ENCODE measurements at regions not wholly inside any gene's neighbourhood (a gene's known extent, or its start where the extent isn't known, plus 50 kb on each side); places are given as distances from the start of the nearest gene placed in this dataset.

DNA sequence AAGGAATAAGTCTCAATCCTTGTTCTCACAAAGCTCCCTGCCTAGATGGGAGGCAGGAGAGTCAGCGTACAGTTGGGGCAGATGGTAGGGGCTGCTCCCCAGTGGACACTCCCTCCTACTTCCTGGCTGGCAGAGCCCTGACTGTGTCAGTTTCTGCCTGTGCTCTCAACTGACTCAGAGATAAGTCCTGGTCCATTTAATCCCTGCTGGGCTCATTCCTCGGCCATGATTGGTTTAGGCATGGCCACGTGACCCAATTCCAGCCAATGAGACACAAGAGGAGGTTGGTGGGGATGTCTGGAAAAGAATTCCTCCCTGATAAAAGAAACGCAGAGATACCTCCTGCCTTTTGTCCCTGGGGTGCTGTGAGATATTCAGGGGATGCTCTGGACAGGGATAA lies 118.1 kb upstream of the SLC6A11 start:
- FAIRE-seq, result no peak
- TF ChIP-seq CTCF (IDR thresholded peaks at IDR 0.05; ENCODE audit: borderline replicate concordance, extremely low read depth, insufficient read depth), result no peak

DNA sequence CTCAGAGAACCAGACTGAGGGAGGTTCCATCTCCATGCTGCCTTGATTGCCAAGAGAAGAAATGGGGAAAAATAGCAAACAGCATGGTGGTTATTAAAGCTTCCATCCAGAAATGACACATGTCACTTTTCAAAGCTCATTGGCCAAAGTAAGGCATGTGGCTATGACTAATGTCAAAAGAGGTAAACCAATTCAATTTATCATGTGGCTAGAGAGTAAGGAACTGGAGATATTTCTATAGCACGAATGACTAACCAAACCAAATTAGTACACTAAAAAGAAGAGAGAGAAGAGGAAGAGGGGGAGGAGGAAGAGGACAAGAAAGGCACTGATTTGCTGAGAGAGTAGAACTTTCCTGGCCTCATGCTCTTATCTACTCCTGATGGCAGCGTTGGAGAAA lies 115.2 kb upstream of the SLC6A11 start:
- Histone ChIP-seq H3K27me3 (ENCODE audit: control insufficient read depth, insufficient read depth, low read length) (no peaks in the 10 kb centered on the region), H3K4me1 (ENCODE audit: control insufficient read depth in 2 of 3, insufficient read depth in 2 of 3, low read depth in 1 of 3, low read length in 3 of 3) (no peaks in the 10 kb centered on the region), H3K4me3 (ENCODE audit: low read length in 3 of 3) (no peak overlapping the region), H3K36me3 (ENCODE audit: control insufficient read depth in 2 of 3, insufficient read depth in 3 of 3, low read length in 3 of 3) (no peaks in the 10 kb centered on the region), H3K9ac (ENCODE audit: low read length in 3 of 3) (no peak overlapping the region), H3K27ac (ENCODE audit: low read depth in 2 of 2, low read length in 2 of 2) (no peak overlapping the region), H3K9me3 (ENCODE audit: control insufficient read depth in 2 of 3, insufficient read depth in 1 of 3, low read length in 3 of 3) (no peaks in the 10 kb centered on the region)
- no peak for TF ChIP-seq CTCF (IDR thresholded peaks at IDR 0.05; ENCODE audit: borderline replicate concordance, extremely low read depth, insufficient read depth)
- intact Hi-C loops (cut with DNase I), result no loop called here
- DNase-seq, result no peak
- no peak for FAIRE-seq

More for the DNA sequence above, 118.1 kb upstream of the SLC6A11 start:
- intact Hi-C loops (cut with DNase I), result no loop called here
- H3K27ac ChIP-seq (ENCODE audit: low read depth in 2 of 2, low read length in 2 of 2), result no peak overlapping the region
- H3K27me3 ChIP-seq (ENCODE audit: control insufficient read depth, insufficient read depth, low read length), result no peaks in the 10 kb centered on the region
- no peaks in the 10 kb centered on the region for H3K4me1 ChIP-seq (ENCODE audit: control insufficient read depth in 2 of 3, insufficient read depth in 2 of 3, low read depth in 1 of 3, low read length in 3 of 3)
- H3K9me3 ChIP-seq (ENCODE audit: control insufficient read depth in 2 of 3, insufficient read depth in 1 of 3, low read length in 3 of 3), result no peaks in the 10 kb centered on the region
- H3K36me3 ChIP-seq (ENCODE audit: control insufficient read depth in 2 of 3, insufficient read depth in 3 of 3, low read length in 3 of 3), result no peaks in the 10 kb centered on the region
- H3K9ac ChIP-seq (ENCODE audit: low read length in 3 of 3), result no peak overlapping the region
- no peak for DNase-seq
- no peak overlapping the region for H3K4me3 ChIP-seq (ENCODE audit: low read length in 3 of 3)

GRCh38 chr3:10702961-10703740 lies 112.9 kb upstream of the SLC6A11 start:
- H3K27me3 ChIP-seq (ENCODE audit: control insufficient read depth, insufficient read depth, low read length), result peaks cover 9% of the 10 kb centered on the region
- DNase-seq, result peak in 4 of 5 donors; percentile 34 to 63 (median 58)
- no peaks in the 10 kb centered on the region for H3K4me1 ChIP-seq (ENCODE audit: control insufficient read depth in 2 of 3, insufficient read depth in 2 of 3, low read depth in 1 of 3, low read length in 3 of 3)
- no peak overlapping the region for H3K4me3 ChIP-seq (ENCODE audit: low read length in 3 of 3)
- H3K9me3 ChIP-seq (ENCODE audit: control insufficient read depth in 2 of 3, insufficient read depth in 1 of 3, low read length in 3 of 3), result no peaks in the 10 kb centered on the region
- TF ChIP-seq CTCF (IDR thresholded peaks at IDR 0.05; ENCODE audit: borderline replicate concordance, extremely low read depth, insufficient read depth), result no peak
- intact Hi-C loops (cut with DNase I), result no loop called here
- no peak overlapping the region for H3K9ac ChIP-seq (ENCODE audit: low read length in 3 of 3)
- H3K36me3 ChIP-seq (ENCODE audit: control insufficient read depth in 2 of 3, insufficient read depth in 3 of 3, low read length in 3 of 3), result no peaks in the 10 kb centered on the region
- no peak overlapping the region for H3K27ac ChIP-seq (ENCODE audit: low read depth in 2 of 2, low read length in 2 of 2)
- no peak for FAIRE-seq

Measured in kidney (tissue), 13 donors.